SK-N-MC (cell line): ENCODE measurements at regions not wholly inside any gene's neighbourhood (a gene's known extent, or its start where the extent isn't known, plus 50 kb on each side); places are given as distances from the start of the nearest gene placed in this dataset.

Experiments
- EZH2 ChIP-seq: fragments of 200-600 bp; sonication (generic); IDR thresholded peaks from one replicate; pipeline ENCODE4 v1.6.1; 2017; ENCODE audit warnings: antibody characterized with exemption
- POLR2AphosphoS5 ChIP-seq: IDR thresholded peaks from 2 replicates; pipeline ENCODE4 v1.6.1; 2012; ENCODE audit warnings: mild to moderate bottlenecking, low read depth, low read length, borderline replicate concordance

GRCh38 chr11:97000481-97000880 is 610.7 kb downstream of the JRKL start:
- no peak for TF ChIP-seq EZH2
- TF ChIP-seq POLR2AphosphoS5 = no peak
